HepG2 (cell line): ENCODE measurements at regions not wholly inside any gene's neighbourhood (a gene's known extent, or its start where the extent isn't known, plus 50 kb on each side); places are given as distances from the start of the nearest gene placed in this dataset.

ENCODE experiments used
- ATAC-seq: fragments of 200-7000 bp; cut with Tn5 transposase; 3 replicates; pipeline ENCODE4 v1.9.1; 2020; ENCODE audit warnings: mild to moderate bottlenecking, moderate library complexity
- BruUV-seq: library from RNA; stranded (reverse); fragments of 400-500 nt; replicated peaks from 2 replicates; lab custom pipeline; 2021; lab: Mats Ljungman, UMichigan
- CTCF ChIA-PET: fragments of 300-600 bp; formaldehyde crosslinking; extraction: SDS; loops from one replicate; lab custom pipeline; 2021; ENCODE audit warnings: low total read pairs, inconsistent platforms, low intra/inter-chr PET ratio; lab: Yijun Ruan, JAX
- POLR2A ChIA-PET: fragments of 350-600 bp; sonication (Branson Sonifier 250); formaldehyde crosslinking; loops from one replicate; lab custom pipeline; 2020; ENCODE audit warnings: antibody characterized with exemption, inconsistent platforms; lab: Yijun Ruan, JAX
- DNase-seq: peaks from one replicate; pipeline ENCODE4 v3.0.0-alpha.2; 2015; ENCODE audit warnings: low spot score
- FAIRE-seq: peaks from 3 replicates; lab custom pipeline; 2011; peaks lifted over from hg19 to GRCh38; lab: Jason Lieb, UNC
- H2AFZ ChIP-seq: one replicate; pipeline ENCODE4 v1.6.1; 2011; ENCODE audit warnings: low read length, inconsistent platforms
- H3K27ac ChIP-seq: fragments of 300-600 bp; 3 replicates; pipeline ENCODE4 v1.8.0; 2011; ENCODE audit warnings: mixed run types, mild to moderate bottlenecking, mixed read lengths, low read length, inconsistent platforms; ENCODE audit not compliant: insufficient read depth; ENCODE audit errors: extremely low read length
- H3K27me3 ChIP-seq, 2 experiments: fragments of 200-600 bp in 1 of 2; 2 replicates in 1 of 2; 3 replicates in 1 of 2; pipeline versions ENCODE4 v1.6.0 to v1.8.0; 2011; ENCODE audit warnings: low read length in 2 of 2, mild to moderate bottlenecking in 2 of 2, moderate library complexity in 2 of 2, inconsistent platforms in 1 of 2; ENCODE audit not compliant: insufficient read depth in 2 of 2, control insufficient read depth in 1 of 2
- H3K36me3 ChIP-seq, 2 experiments: fragments of 200-600 bp in 1 of 2; replicated peaks in 1 of 2; 2 replicates in 1 of 2; 3 replicates in 1 of 2; pipeline versions ENCODE4 v1.5.1 to v1.8.0; 2011; ENCODE audit warnings: low read length in 2 of 2, inconsistent platforms in 1 of 2; ENCODE audit not compliant: insufficient read depth in 2 of 2, control insufficient read depth in 1 of 2
- H3K4me1 ChIP-seq: 2 replicates; pipeline ENCODE4 v1.5.1; 2012; ENCODE audit warnings: low read length, inconsistent platforms; ENCODE audit not compliant: insufficient read depth
- H3K4me2 ChIP-seq: 2 replicates; pipeline ENCODE4 v1.6.0; 2011; ENCODE audit warnings: low read depth, low read length, inconsistent platforms
- H3K4me3 ChIP-seq, 3 experiments: fragments of 200-600 bp in 1 of 3; sonication (generic), shearing (Covaris generic) in 1 of 3; replicated peaks in 1 of 3; 2 replicates each; pipeline ENCODE4 v1.5.1; 2011 to 2016; ENCODE audit warnings: low read length in 3 of 3, inconsistent platforms in 2 of 3, low read depth in 2 of 3, mild to moderate bottlenecking in 2 of 3, control low read depth in 1 of 3, mixed read lengths in 1 of 3; ENCODE audit not compliant: insufficient read depth in 1 of 3
- H3K79me2 ChIP-seq: one replicate; pipeline ENCODE4 v1.6.1; 2011; ENCODE audit warnings: low read length, inconsistent platforms; ENCODE audit not compliant: insufficient read depth
- H3K9ac ChIP-seq: 2 replicates; pipeline ENCODE4 v1.6.0; 2011; ENCODE audit warnings: mild to moderate bottlenecking, low read depth, low read length, inconsistent platforms; ENCODE audit not compliant: insufficient read depth
- H3K9me3 ChIP-seq: 2 replicates; pipeline ENCODE4 v1.5.1; 2012; ENCODE audit warnings: mild to moderate bottlenecking, low read length
- H4K20me1 ChIP-seq: 2 replicates; pipeline ENCODE4 v1.6.0; 2011; ENCODE audit warnings: inconsistent platforms, mild to moderate bottlenecking, low read length, moderate library complexity; ENCODE audit not compliant: insufficient read depth
- HOXA5 ChIP-seq: sonication (generic); formaldehyde crosslinking; IDR thresholded peaks from 2 replicates; pipeline ENCODE4 v1.4.0; 2020; ENCODE audit warnings: missing genetic modification reagents
- KAT7 ChIP-seq: IDR thresholded peaks from 2 replicates; pipeline ENCODE4 v1.6.1; 2018; ENCODE audit warnings: borderline replicate concordance, missing compliant biosample characterization
- MEF2D ChIP-seq: sonication (generic); formaldehyde crosslinking; IDR thresholded peaks from 2 replicates; pipeline ENCODE4 v1.5.1; 2020; ENCODE audit warnings: mild to moderate bottlenecking, missing genetic modification reagents
- NPAS2 ChIP-seq: sonication (generic); formaldehyde crosslinking; IDR thresholded peaks from 2 replicates; pipeline ENCODE4 v1.8.0; 2022; ENCODE audit warnings: mild to moderate bottlenecking, missing genetic modification reagents, borderline replicate concordance
- NR2C2 ChIP-seq: sonication (generic); formaldehyde crosslinking; IDR thresholded peaks from 2 replicates; pipeline ENCODE4 v1.4.0; 2020; ENCODE audit warnings: missing genetic modification reagents, mild to moderate bottlenecking, moderate library complexity, borderline replicate concordance
- RFXANK ChIP-seq: IDR thresholded peaks from 2 replicates; pipeline ENCODE4 v1.6.1; 2016
- SP1 ChIP-seq, 2 experiments: fragments of 450-650 bp in 1 of 2; sonication (generic) in 1 of 2; formaldehyde crosslinking in 1 of 2; IDR thresholded peaks; 2 replicates each; pipeline versions ENCODE4 v1.4.0 to v1.6.1; 2016 to 2020; ENCODE audit warnings: missing genetic modification reagents in 1 of 2
- TCF7L2 ChIP-seq: IDR thresholded peaks from 2 replicates; pipeline ENCODE4 v1.6.1; 2011; ENCODE audit warnings: mild to moderate bottlenecking, low read depth, low read length, moderate library complexity
- THRA ChIP-seq: sonication (generic); formaldehyde crosslinking; IDR thresholded peaks from 2 replicates; pipeline ENCODE4 v1.4.0; 2020; ENCODE audit warnings: missing genetic modification reagents, borderline replicate concordance
- ZNF512B ChIP-seq: sonication (generic); formaldehyde crosslinking; IDR thresholded peaks from 2 replicates; pipeline ENCODE4 v1.5.1; 2020; ENCODE audit warnings: missing genetic modification reagents, mild to moderate bottlenecking, borderline replicate concordance
- ZNF557 ChIP-seq: sonication (generic); formaldehyde crosslinking; IDR thresholded peaks from 2 replicates; pipeline ENCODE4 v1.4.0; 2020; ENCODE audit warnings: missing genetic modification reagents
- ZNF570 ChIP-seq: sonication (generic); formaldehyde crosslinking; IDR thresholded peaks from 2 replicates; pipeline ENCODE4 v1.4.0; 2020; ENCODE audit warnings: mild to moderate bottlenecking, missing genetic modification reagents, borderline replicate concordance
- whole genome bisulfite sequencing: methylation state at CpG from one replicate; pipeline ENCODE4 v1.1.6; 2017; ENCODE audit warnings: low lambda C conversion rate; 5-methylcytosine and 5-hydroxymethylcytosine counted together
- in situ Hi-C: cut with HindIII; loops from 2 replicates; pipeline ENCODE4 v1.10.0; 2017; ENCODE audit warnings: low pct_unique_long_range_greater_than_20kb; ENCODE audit not compliant: extremely low pct_ligation_motif_present
- intact Hi-C: fragments of 100-400 bp; cut with micrococcal nuclease; formaldehyde crosslinking; loops from one replicate; pipeline ENCODE4 v1.10.0; 2022; ENCODE audit not compliant: unreplicated experiment
- TF ChIP-seq, protein P1 (sequence below): sonication (generic); formaldehyde crosslinking; IDR thresholded peaks from 2 replicates; pipeline ENCODE4 v1.4.0; 2020; ENCODE audit warnings: missing genetic modification reagents
- TF ChIP-seq, protein P2 (sequence below): IDR thresholded peaks from 2 replicates; pipeline ENCODE4 v1.6.1; 2016; ENCODE audit warnings: missing compliant biosample characterization, missing genetic modification reagents, borderline replicate concordance
- TF ChIP-seq, protein P3 (sequence below): IDR thresholded peaks from 2 replicates; pipeline ENCODE4 v1.6.1; 2016; ENCODE audit warnings: low read depth
- TF ChIP-seq, protein P4 (sequence below): IDR thresholded peaks from 2 replicates; pipeline ENCODE4 v1.6.1; 2016; ENCODE audit warnings: missing compliant biosample characterization, missing genetic modification reagents, borderline replicate concordance

- Histone ChIP-seq H3K27ac (no peak overlapping the region), H3K9me3 (no peaks in the 10 kb centered on the region; the same call in 1 of the 2 replicates), H3K36me3 (no peaks in the 10 kb centered on the region), H2AFZ (no peak overlapping the region), H3K79me2 (no peaks in the 10 kb centered on the region), H3K4me3 (no peak overlapping the region), H3K27me3 (no peaks in the 10 kb centered on the region), H3K4me1 (no peaks in the 10 kb centered on the region), H4K20me1 (no peaks in the 10 kb centered on the region), H3K9ac (no peak overlapping the region), H3K4me2 (no peak overlapping the region)
- no TSS peak for BruUV-seq
- CTCF ChIA-PET: no interaction called here
- POLR2A ChIA-PET: no interaction called here
- ATAC-seq (no peak), DNase-seq (no peak), FAIRE-seq (no peak)
- 10% methylated on average over 3 of the region's 3 CpGs for WGBS
- in situ Hi-C loops: no loop called here
- intact Hi-C loops: no loop called here
- TF ChIP-seq TCF7L2: no peak
- no peak for TF ChIP-seq ZNF557 (CRISPR knock-in tag)
- no peak for TF ChIP-seq THRA (CRISPR knock-in tag)
- TF ChIP-seq KAT7 (CRISPR knock-in tag): no peak
- no peak for TF ChIP-seq NR2C2 (CRISPR knock-in tag)
- TF ChIP-seq, protein P1, sequence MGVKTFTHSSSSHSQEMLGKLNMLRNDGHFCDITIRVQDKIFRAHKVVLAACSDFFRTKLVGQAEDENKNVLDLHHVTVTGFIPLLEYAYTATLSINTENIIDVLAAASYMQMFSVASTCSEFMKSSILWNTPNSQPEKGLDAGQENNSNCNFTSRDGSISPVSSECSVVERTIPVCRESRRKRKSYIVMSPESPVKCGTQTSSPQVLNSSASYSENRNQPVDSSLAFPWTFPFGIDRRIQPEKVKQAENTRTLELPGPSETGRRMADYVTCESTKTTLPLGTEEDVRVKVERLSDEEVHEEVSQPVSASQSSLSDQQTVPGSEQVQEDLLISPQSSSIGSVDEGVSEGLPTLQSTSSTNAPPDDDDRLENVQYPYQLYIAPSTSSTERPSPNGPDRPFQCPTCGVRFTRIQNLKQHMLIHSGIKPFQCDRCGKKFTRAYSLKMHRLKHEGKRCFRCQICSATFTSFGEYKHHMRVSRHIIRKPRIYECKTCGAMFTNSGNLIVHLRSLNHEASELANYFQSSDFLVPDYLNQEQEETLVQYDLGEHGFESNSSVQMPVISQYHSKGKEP (CRISPR knock-in tag): no peak
- TF ChIP-seq ZNF512B: no peak
- TF ChIP-seq, protein P2, sequence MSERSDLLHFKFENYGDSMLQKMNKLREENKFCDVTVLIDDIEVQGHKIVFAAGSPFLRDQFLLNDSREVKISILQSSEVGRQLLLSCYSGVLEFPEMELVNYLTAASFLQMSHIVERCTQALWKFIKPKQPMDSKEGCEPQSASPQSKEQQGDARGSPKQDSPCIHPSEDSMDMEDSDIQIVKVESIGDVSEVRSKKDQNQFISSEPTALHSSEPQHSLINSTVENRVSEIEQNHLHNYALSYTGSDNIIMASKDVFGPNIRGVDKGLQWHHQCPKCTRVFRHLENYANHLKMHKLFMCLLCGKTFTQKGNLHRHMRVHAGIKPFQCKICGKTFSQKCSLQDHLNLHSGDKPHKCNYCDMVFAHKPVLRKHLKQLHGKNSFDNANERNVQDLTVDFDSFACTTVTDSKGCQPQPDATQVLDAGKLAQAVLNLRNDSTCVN (CRISPR knock-in tag): no peak
- TF ChIP-seq, protein P3, sequence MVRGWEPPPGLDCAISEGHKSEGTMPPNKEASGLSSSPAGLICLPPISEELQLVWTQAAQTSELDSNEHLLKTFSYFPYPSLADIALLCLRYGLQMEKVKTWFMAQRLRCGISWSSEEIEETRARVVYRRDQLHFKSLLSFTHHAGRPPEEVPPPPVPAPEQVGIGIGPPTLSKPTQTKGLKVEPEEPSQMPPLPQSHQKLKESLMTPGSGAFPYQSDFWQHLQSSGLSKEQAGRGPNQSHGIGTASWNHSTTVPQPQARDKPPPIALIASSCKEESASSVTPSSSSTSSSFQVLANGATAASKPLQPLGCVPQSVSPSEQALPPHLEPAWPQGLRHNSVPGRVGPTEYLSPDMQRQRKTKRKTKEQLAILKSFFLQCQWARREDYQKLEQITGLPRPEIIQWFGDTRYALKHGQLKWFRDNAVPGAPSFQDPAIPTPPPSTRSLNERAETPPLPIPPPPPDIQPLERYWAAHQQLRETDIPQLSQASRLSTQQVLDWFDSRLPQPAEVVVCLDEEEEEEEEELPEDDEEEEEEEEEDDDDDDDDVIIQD (CRISPR knock-in tag): no peak
- no peak for TF ChIP-seq MEF2D (CRISPR knock-in tag)
- no peak for TF ChIP-seq ZNF570 (CRISPR knock-in tag)
- TF ChIP-seq SP1 (IDR thresholded peaks at IDR 0.05): no peak
- no peak for TF ChIP-seq SP1 (CRISPR knock-in tag; IDR thresholded peaks at IDR 0.05)
- TF ChIP-seq HOXA5 (CRISPR knock-in tag): no peak
- no peak for TF ChIP-seq NPAS2 (CRISPR knock-in tag)
- TF ChIP-seq, protein P4, sequence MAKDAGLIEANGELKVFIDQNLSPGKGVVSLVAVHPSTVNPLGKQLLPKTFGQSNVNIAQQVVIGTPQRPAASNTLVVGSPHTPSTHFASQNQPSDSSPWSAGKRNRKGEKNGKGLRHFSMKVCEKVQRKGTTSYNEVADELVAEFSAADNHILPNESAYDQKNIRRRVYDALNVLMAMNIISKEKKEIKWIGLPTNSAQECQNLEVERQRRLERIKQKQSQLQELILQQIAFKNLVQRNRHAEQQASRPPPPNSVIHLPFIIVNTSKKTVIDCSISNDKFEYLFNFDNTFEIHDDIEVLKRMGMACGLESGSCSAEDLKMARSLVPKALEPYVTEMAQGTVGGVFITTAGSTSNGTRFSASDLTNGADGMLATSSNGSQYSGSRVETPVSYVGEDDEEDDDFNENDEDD (CRISPR knock-in tag): no peak
- TF ChIP-seq RFXANK (CRISPR knock-in tag): no peak
These were observed 284.4 kb upstream of the RGMB start for GRCh38 chr5:98489021-98489420.
